ENCODE measurements at regions not wholly inside any gene's neighbourhood (a gene's known extent, or its start where the extent isn't known, plus 50 kb on each side); places are given as distances from the start of the nearest gene placed in this dataset.

- TF ChIP-seq GATA2 (IDR thresholded peaks at IDR 0.05; ENCODE audit: low read depth, low read length) (no peak), GATA3 (IDR thresholded peaks at IDR 0.05; ENCODE audit: low read depth, low read length) (no peak)
Observed at GRCh38 chr4:27930291-27930690, 1069.7 kb downstream of the STIM2 start.

- no peak for TF ChIP-seq GATA2 (IDR thresholded peaks at IDR 0.05; ENCODE audit: low read depth, low read length)
- TF ChIP-seq GATA3 (IDR thresholded peaks at IDR 0.05; ENCODE audit: low read depth, low read length): no peak
Observed at GRCh38 chr4:27930976-27931375, 1070.3 kb downstream of the STIM2 start.

- TF ChIP-seq GATA2 (IDR thresholded peaks at IDR 0.05; ENCODE audit: low read depth, low read length): no peak
- no peak for TF ChIP-seq GATA3 (IDR thresholded peaks at IDR 0.05; ENCODE audit: low read depth, low read length)
Observed at GRCh38 chr4:27931584-27931983, 1070.9 kb downstream of the STIM2 start.

- TF ChIP-seq GATA2 (IDR thresholded peaks at IDR 0.05; ENCODE audit: low read depth, low read length): no peak
- TF ChIP-seq GATA3 (IDR thresholded peaks at IDR 0.05; ENCODE audit: low read depth, low read length): no peak
Observed at GRCh38 chr4:27934871-27935270, 1074.2 kb downstream of the STIM2 start.

- TF ChIP-seq GATA2 (IDR thresholded peaks at IDR 0.05; ENCODE audit: low read depth, low read length): no peak
- no peak for TF ChIP-seq GATA3 (IDR thresholded peaks at IDR 0.05; ENCODE audit: low read depth, low read length)
Observed at GRCh38 chr4:27946799-27947198, 1086.2 kb downstream of the STIM2 start.

- TF ChIP-seq GATA3 (IDR thresholded peaks at IDR 0.05; ENCODE audit: low read depth, low read length): no peak
- TF ChIP-seq GATA2 (IDR thresholded peaks at IDR 0.05; ENCODE audit: low read depth, low read length): no peak
Observed at GRCh38 chr4:27947302-27947701, 1086.7 kb downstream of the STIM2 start.

GRCh38 chr4:27964095-27964494 is 1103.5 kb downstream of the STIM2 start:
- no peak for TF ChIP-seq GATA2 (IDR thresholded peaks at IDR 0.05; ENCODE audit: low read depth, low read length)

- TF ChIP-seq GATA2 (IDR thresholded peaks at IDR 0.05; ENCODE audit: low read depth, low read length): no peak
- no peak for TF ChIP-seq GATA3 (IDR thresholded peaks at IDR 0.05; ENCODE audit: low read depth, low read length)
Observed at GRCh38 chr4:27966664-27967063, 1106.0 kb downstream of the STIM2 start.

- TF ChIP-seq GATA2 (IDR thresholded peaks at IDR 0.05; ENCODE audit: low read depth, low read length) (no peak), GATA3 (IDR thresholded peaks at IDR 0.05; ENCODE audit: low read depth, low read length) (no peak)
Observed at GRCh38 chr4:27973056-27973455, 1112.4 kb downstream of the STIM2 start.

GRCh38 chr4:27973700-27974099 is 1113.1 kb downstream of the STIM2 start:
- no peak for TF ChIP-seq GATA3 (IDR thresholded peaks at IDR 0.05; ENCODE audit: low read depth, low read length)
- no peak for TF ChIP-seq GATA2 (IDR thresholded peaks at IDR 0.05; ENCODE audit: low read depth, low read length)

GRCh38 chr4:27974339-27974738 is 1113.7 kb downstream of the STIM2 start:
- TF ChIP-seq GATA2 (IDR thresholded peaks at IDR 0.05; ENCODE audit: low read depth, low read length): no peak
- no peak for TF ChIP-seq GATA3 (IDR thresholded peaks at IDR 0.05; ENCODE audit: low read depth, low read length)

GRCh38 chr4:27985522-27985921 is 1124.9 kb downstream of the STIM2 start:
- TF ChIP-seq GATA3 (IDR thresholded peaks at IDR 0.05; ENCODE audit: low read depth, low read length) (no peak), GATA2 (IDR thresholded peaks at IDR 0.05; ENCODE audit: low read depth, low read length) (no peak)

GRCh38 chr4:27986476-27986875 is 1125.8 kb downstream of the STIM2 start:
- TF ChIP-seq GATA3 (IDR thresholded peaks at IDR 0.05; ENCODE audit: low read depth, low read length): no peak
- TF ChIP-seq GATA2 (IDR thresholded peaks at IDR 0.05; ENCODE audit: low read depth, low read length): no peak

GRCh38 chr4:28001698-28002097 is 1141.1 kb downstream of the STIM2 start:
- TF ChIP-seq GATA2 (IDR thresholded peaks at IDR 0.05; ENCODE audit: low read depth, low read length) (no peak), GATA3 (IDR thresholded peaks at IDR 0.05; ENCODE audit: low read depth, low read length) (no peak)

GRCh38 chr4:28004520-28004919 is 1143.9 kb downstream of the STIM2 start:
- TF ChIP-seq GATA2 (IDR thresholded peaks at IDR 0.05; ENCODE audit: low read depth, low read length) (no peak), GATA3 (IDR thresholded peaks at IDR 0.05; ENCODE audit: low read depth, low read length) (no peak)

GRCh38 chr4:28006021-28006420 is 1145.4 kb downstream of the STIM2 start:
- TF ChIP-seq GATA3 (IDR thresholded peaks at IDR 0.05; ENCODE audit: low read depth, low read length) (no peak), GATA2 (IDR thresholded peaks at IDR 0.05; ENCODE audit: low read depth, low read length) (no peak)

Data from SH-SY5Y (cell line).